ENCODE measurements at regions not wholly inside any gene's neighbourhood (a gene's known extent, or its start where the extent isn't known, plus 50 kb on each side); places are given as distances from the start of the nearest gene placed in this dataset.

GRCh38 chr9:115615821-115616665 lies 498.1 kb upstream of the TNC start (continued):
- TF ChIP-seq ZNF281 (CRISPR knock-in tag; IDR thresholded peaks at IDR 0.05) (no peak), EMX1 (CRISPR knock-in tag; IDR thresholded peaks at IDR 0.05) (no peak), CTCF (IDR thresholded peaks at IDR 0.05) (no peak), MAX (CRISPR knock-in tag; IDR thresholded peaks at IDR 0.05) (no peak)

- H3K4me3 Mint-ChIP-seq: no peak overlapping the region
- DNase-seq (ENCODE audit: low spot score) (no peak), ATAC-seq (no peak)
- peaks cover 7% of the 10 kb centered on the region for H3K27me3 Mint-ChIP-seq (ENCODE audit: low read depth)
- TF ChIP-seq SMAD3 (CRISPR knock-in tag; IDR thresholded peaks at IDR 0.05; ENCODE audit: borderline replicate concordance): no peak
- no peak for TF ChIP-seq USF2 (CRISPR knock-in tag; IDR thresholded peaks at IDR 0.05)
- no peak for TF ChIP-seq ZNF219 (CRISPR knock-in tag; IDR thresholded peaks at IDR 0.05; ENCODE audit: borderline replicate concordance)
- TF ChIP-seq NFYB (CRISPR knock-in tag; conservative IDR thresholded peaks at IDR 0.05; ENCODE audit: low read depth): no peak
- TF ChIP-seq RELA (CRISPR knock-in tag; IDR thresholded peaks at IDR 0.05; ENCODE audit: borderline replicate concordance): no peak
- no peak for TF ChIP-seq PRRX2 (CRISPR knock-in tag; IDR thresholded peaks at IDR 0.05)
- TF ChIP-seq ZMAT4 (CRISPR knock-in tag; IDR thresholded peaks at IDR 0.05): no peak
- no peak for TF ChIP-seq STAT6 (CRISPR knock-in tag; conservative IDR thresholded peaks at IDR 0.05; ENCODE audit: low read depth)
- no peak for TF ChIP-seq E2F5 (CRISPR knock-in tag; IDR thresholded peaks at IDR 0.05)
- TF ChIP-seq NR1H2 (CRISPR knock-in tag; IDR thresholded peaks at IDR 0.05): no peak
- no peak for TF ChIP-seq SMAD4 (CRISPR knock-in tag; IDR thresholded peaks at IDR 0.05)
- ChIA-PET POLR2A (no interaction called here), CTCF (no interaction called here)
- peaks cover 5% of the 10 kb centered on the region; the same call in 1 of the 2 replicates for H3K36me3 Mint-ChIP-seq
- H3K4me1 Mint-ChIP-seq: no peaks in the 10 kb centered on the region
- no peak overlapping the region for H3K27ac Mint-ChIP-seq
- H3K9me3 Mint-ChIP-seq: peaks cover 18% of the 10 kb centered on the region
Observed at GRCh38 chr9:115616666-115617239, 498.8 kb upstream of the TNC start.
